ENCODE measurements at regions not wholly inside any gene's neighbourhood (a gene's known extent, or its start where the extent isn't known, plus 50 kb on each side); places are given as distances from the start of the nearest gene placed in this dataset.

DNA sequence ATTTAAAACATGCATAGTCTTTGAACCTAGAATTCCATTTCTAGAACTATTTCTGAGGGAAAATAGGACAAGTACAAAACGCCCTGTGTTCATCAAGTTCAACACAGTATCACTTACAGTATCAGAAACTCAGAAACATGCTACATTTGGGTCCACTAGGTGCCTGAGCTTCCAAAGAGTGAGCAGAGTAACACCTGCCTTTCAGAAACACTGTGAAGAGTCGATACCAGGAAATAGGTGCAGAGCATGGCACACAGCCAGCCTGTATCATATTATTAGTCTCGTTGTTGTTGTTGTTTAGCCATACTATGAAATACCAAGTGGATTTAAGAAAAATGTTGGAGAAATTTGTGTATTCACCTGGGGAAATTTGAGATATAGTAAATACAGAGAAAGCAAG is 392.1 kb upstream of the MGMT start:
- no peaks in the 10 kb centered on the region for H3K36me3 Mint-ChIP-seq (ENCODE audit: low read depth)
- intact Hi-C loops (cut with micrococcal nuclease): no loop called here
- POLR2A ChIA-PET: no interaction called here
- H3K4me3 Mint-ChIP-seq: no peak overlapping the region
- no peak overlapping the region for H3K27ac Mint-ChIP-seq
- CTCF ChIA-PET: no interaction called here
- DNase-seq (no peak), ATAC-seq (ENCODE audit: low read depth) (no peak)
- H3K27me3 Mint-ChIP-seq: no peaks in the 10 kb centered on the region
- TF ChIP-seq, protein P1, sequence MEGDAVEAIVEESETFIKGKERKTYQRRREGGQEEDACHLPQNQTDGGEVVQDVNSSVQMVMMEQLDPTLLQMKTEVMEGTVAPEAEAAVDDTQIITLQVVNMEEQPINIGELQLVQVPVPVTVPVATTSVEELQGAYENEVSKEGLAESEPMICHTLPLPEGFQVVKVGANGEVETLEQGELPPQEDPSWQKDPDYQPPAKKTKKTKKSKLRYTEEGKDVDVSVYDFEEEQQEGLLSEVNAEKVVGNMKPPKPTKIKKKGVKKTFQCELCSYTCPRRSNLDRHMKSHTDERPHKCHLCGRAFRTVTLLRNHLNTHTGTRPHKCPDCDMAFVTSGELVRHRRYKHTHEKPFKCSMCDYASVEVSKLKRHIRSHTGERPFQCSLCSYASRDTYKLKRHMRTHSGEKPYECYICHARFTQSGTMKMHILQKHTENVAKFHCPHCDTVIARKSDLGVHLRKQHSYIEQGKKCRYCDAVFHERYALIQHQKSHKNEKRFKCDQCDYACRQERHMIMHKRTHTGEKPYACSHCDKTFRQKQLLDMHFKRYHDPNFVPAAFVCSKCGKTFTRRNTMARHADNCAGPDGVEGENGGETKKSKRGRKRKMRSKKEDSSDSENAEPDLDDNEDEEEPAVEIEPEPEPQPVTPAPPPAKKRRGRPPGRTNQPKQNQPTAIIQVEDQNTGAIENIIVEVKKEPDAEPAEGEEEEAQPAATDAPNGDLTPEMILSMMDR (IDR thresholded peaks at IDR 0.05): no peak
- no peaks in the 10 kb centered on the region for H3K4me1 Mint-ChIP-seq
- no peaks in the 10 kb centered on the region for H3K9me3 Mint-ChIP-seq

DNA sequence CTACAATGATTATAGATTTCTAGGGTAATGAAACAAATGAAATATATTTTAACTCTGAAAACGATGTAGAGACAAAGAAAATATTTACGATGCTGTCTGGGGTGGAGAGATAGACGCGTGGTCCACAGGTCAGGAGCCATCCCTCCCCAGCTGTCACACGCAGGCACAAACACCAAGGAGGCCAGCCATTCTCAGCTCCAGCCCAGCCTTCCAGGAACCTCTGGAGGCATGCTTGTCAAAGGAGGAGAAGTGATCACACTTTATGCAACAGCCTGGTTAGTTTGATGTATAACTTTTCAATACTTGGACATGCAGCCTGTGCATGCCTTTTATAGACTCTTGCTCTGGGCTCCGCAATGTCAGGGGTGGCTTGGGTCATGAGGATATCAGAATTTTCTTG is 391.5 kb upstream of the MGMT start:
- TF ChIP-seq, protein P1 (IDR thresholded peaks at IDR 0.05): no peak
- POLR2A ChIA-PET: no interaction called here
- H3K27me3 Mint-ChIP-seq: no peaks in the 10 kb centered on the region
- no peak for ATAC-seq (ENCODE audit: low read depth)
- DNase-seq: no peak
- no peaks in the 10 kb centered on the region for H3K4me1 Mint-ChIP-seq
- H3K4me3 Mint-ChIP-seq: no peak overlapping the region
- H3K9me3 Mint-ChIP-seq: peaks cover 5% of the 10 kb centered on the region
- no peaks in the 10 kb centered on the region for H3K36me3 Mint-ChIP-seq (ENCODE audit: low read depth)
- intact Hi-C loops (cut with micrococcal nuclease): no loop called here
- CTCF ChIA-PET: no interaction called here
- no peak overlapping the region for H3K27ac Mint-ChIP-seq

DNA sequence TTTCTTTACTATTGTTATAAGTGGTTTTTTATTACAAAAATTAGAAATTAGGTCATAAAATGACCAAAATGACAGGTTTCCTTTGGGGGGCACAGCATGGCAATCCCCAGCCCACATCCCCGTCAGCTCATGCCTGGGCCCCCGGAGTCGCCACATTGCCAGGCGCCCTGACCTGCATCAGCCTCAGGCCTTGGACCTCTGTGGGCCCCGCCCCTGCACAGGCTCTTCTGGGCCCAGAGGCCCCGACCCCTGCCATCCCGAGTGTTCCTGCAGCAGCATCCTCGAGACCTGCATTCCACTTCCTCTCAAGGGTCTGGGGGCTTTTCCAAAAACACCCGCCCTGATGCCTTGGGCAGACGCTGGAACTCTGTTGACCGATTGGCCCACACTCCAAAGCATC is 391.1 kb upstream of the MGMT start:
- intact Hi-C loops (cut with micrococcal nuclease): no loop called here
- ATAC-seq (ENCODE audit: low read depth) (no peak), DNase-seq (no peak)
- Mint-ChIP-seq H3K4me3 (no peak overlapping the region), H3K4me1 (no peaks in the 10 kb centered on the region), H3K27ac (no peak overlapping the region), H3K9me3 (peaks cover 8% of the 10 kb centered on the region), H3K36me3 (ENCODE audit: low read depth) (no peaks in the 10 kb centered on the region), H3K27me3 (no peaks in the 10 kb centered on the region)
- CTCF ChIA-PET: no interaction called here
- POLR2A ChIA-PET: no interaction called here
- TF ChIP-seq, protein P1 (IDR thresholded peaks at IDR 0.05): no peak

DNA sequence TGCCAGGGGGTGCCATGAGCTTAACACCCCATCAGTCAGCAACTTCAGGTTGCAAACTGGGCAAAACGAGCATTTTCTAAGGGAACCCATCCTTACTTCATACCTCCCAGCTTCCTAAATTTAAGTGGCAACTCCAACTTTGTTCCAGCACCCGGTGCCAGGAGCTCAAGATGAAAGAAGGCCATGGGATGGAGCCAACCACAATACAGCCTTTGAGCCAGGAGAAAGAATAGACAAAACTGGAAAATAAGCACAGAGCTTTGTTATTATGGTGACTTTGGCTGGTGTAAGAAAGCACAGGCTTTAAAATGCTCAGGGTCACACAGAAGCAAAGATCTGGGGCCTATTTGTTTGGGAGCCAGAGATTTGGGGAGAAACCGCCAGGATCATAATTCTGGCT is 388.7 kb upstream of the MGMT start:
- Mint-ChIP-seq H3K4me1 (no peaks in the 10 kb centered on the region), H3K27ac (no peak overlapping the region), H3K9me3 (peaks cover 8% of the 10 kb centered on the region), H3K4me3 (no peak overlapping the region), H3K27me3 (no peaks in the 10 kb centered on the region), H3K36me3 (ENCODE audit: low read depth) (no peaks in the 10 kb centered on the region)
- DNase-seq (no peak), ATAC-seq (ENCODE audit: low read depth) (no peak)
- ChIA-PET CTCF (no interaction called here), POLR2A (no interaction called here)
- intact Hi-C loops (cut with micrococcal nuclease): no loop called here
- TF ChIP-seq, protein P1 (IDR thresholded peaks at IDR 0.05): no peak

DNA sequence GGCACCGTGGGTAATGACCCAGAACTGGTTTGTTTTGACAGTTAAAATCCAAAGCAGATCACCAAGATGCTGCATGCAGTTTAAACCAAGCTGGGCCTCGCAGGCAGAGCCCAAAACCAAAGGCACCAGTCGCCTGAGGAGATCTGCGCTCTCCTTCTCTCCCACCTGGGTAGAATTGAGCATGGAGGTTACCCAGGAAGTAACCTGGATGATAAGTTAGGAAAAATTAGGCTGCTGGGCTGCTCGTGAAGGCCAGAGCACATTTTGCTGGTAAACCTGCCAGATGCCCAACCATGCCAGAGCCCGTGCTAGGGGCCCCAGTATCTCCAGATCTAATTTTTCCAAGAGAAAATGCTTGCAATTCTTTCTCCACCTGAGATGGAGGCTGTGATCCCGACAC is 388.3 kb upstream of the MGMT start:
- Mint-ChIP-seq H3K36me3 (ENCODE audit: low read depth) (no peaks in the 10 kb centered on the region), H3K4me1 (no peaks in the 10 kb centered on the region), H3K27ac (no peak overlapping the region), H3K27me3 (no peaks in the 10 kb centered on the region), H3K4me3 (no peak overlapping the region), H3K9me3 (peaks cover 10% of the 10 kb centered on the region)
- intact Hi-C loops (cut with micrococcal nuclease): no loop called here
- ChIA-PET CTCF (no interaction called here), POLR2A (no interaction called here)
- DNase-seq (no peak), ATAC-seq (ENCODE audit: low read depth) (no peak)
- TF ChIP-seq, protein P1 (IDR thresholded peaks at IDR 0.05): no peak
